Prostate gland (tissue), 2 donors: ENCODE measurements at regions not wholly inside any gene's neighbourhood (a gene's known extent, or its start where the extent isn't known, plus 50 kb on each side); places are given as distances from the start of the nearest gene placed in this dataset.

Experiments
- POLR2AphosphoS5 ChIP-seq: sonication (generic); formaldehyde crosslinking; IDR thresholded peaks from one replicate; pipeline ENCODE4 v1.6.1; 2017; ENCODE audit warnings: antibody characterized with exemption
- TF ChIP-seq, protein P1 (sequence below), 4 experiments: fragments of 200-600 bp in 2 of 4; fragments of 450-650 bp in 2 of 4; sonication (generic) in 2 of 4; IDR thresholded peaks; 1 replicate in 3 of 4; 2 replicates in 1 of 4; pipeline ENCODE4 v1.5.1; 2016 to 2019; ENCODE audit warnings: antibody characterized with exemption in 4 of 4, mild to moderate bottlenecking in 2 of 4, moderate library complexity in 2 of 4

DNA sequence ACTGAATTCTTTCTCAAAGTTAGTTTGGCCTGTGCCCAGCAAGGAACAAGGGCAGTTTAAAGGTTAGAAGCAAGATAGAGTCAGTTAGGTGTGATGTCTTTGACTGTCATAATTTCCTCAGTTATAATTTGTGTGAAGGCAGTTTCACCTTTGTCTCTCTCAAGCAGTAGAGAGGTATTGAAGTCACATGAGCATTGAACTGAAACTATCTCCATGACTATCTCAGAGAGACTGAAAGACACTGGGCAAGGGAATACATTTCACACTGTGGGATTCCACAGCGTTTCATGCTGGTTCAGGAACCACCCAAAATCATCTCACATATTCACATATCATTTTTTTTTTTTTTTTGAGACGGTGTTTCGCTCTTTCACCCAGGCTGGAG lies 366.1 kb downstream of the PREX1 start:
- TF ChIP-seq, protein P1, sequence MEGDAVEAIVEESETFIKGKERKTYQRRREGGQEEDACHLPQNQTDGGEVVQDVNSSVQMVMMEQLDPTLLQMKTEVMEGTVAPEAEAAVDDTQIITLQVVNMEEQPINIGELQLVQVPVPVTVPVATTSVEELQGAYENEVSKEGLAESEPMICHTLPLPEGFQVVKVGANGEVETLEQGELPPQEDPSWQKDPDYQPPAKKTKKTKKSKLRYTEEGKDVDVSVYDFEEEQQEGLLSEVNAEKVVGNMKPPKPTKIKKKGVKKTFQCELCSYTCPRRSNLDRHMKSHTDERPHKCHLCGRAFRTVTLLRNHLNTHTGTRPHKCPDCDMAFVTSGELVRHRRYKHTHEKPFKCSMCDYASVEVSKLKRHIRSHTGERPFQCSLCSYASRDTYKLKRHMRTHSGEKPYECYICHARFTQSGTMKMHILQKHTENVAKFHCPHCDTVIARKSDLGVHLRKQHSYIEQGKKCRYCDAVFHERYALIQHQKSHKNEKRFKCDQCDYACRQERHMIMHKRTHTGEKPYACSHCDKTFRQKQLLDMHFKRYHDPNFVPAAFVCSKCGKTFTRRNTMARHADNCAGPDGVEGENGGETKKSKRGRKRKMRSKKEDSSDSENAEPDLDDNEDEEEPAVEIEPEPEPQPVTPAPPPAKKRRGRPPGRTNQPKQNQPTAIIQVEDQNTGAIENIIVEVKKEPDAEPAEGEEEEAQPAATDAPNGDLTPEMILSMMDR (IDR thresholded peaks at IDR 0.05): no peak
- TF ChIP-seq POLR2AphosphoS5: no peak
